ENCODE measurements at regions not wholly inside any gene's neighbourhood (a gene's known extent, or its start where the extent isn't known, plus 50 kb on each side); places are given as distances from the start of the nearest gene placed in this dataset.

GRCh38 chr6:93825950-93826349 is 406.6 kb upstream of the EPHA7 start:
- intact Hi-C loops (cut with micrococcal nuclease) (no loop called here), dilution Hi-C loops (cut with MboI; ENCODE audit: extremely low pct_ligation_motif_present, low sequenced_read_pairs) (no loop called here)
- FAIRE-seq (no peak), DNase-seq (ENCODE audit: low read depth, low spot score) (no peak)
- ChIA-PET POLR2A (no interaction called here), CTCF (no interaction called here)
- H3K4me1 ChIP-seq (ENCODE audit: control insufficient read depth, extremely low read depth, insufficient read depth, low read length) = no peaks in the 10 kb centered on the region
- no peak overlapping the region for H3K9ac ChIP-seq (replicated peaks; ENCODE audit: extremely low read depth, insufficient read depth, low read length)
- no peak overlapping the region for H2AFZ ChIP-seq (ENCODE audit: low read depth, low read length)
- no peaks in the 10 kb centered on the region for H3K36me3 ChIP-seq (ENCODE audit: control insufficient read depth in 2 of 2, extremely low read depth in 1 of 2, insufficient read depth in 2 of 2, low read length in 2 of 2)
- TF ChIP-seq GATA2 (IDR thresholded peaks at IDR 0.05; ENCODE audit: insufficient read depth, insufficient read length, low read depth, low read length) (no peak), MAX (IDR thresholded peaks at IDR 0.05; ENCODE audit: insufficient read depth, insufficient read length) (no peak), CTCF (IDR thresholded peaks at IDR 0.05; ENCODE audit: extremely low read depth in 1 of 2, insufficient read depth in 1 of 2, low read depth in 1 of 2, low read length in 2 of 2) (no peak), JUN (IDR thresholded peaks at IDR 0.05; ENCODE audit: borderline replicate concordance, insufficient read depth, insufficient read length, low read depth) (no peak), POLR2A (IDR thresholded peaks at IDR 0.05; ENCODE audit: low read depth, low read length) (no peak), FOS (IDR thresholded peaks at IDR 0.05; ENCODE audit: borderline replicate concordance, insufficient read depth, low read length) (no peak), MYC (IDR thresholded peaks at IDR 0.05; ENCODE audit: low read depth, low read length) (no peak)
- H4K20me1 ChIP-seq (replicated peaks; ENCODE audit: control insufficient read depth, extremely low read depth, insufficient read depth, low read length) = no peaks in the 10 kb centered on the region
- no peak overlapping the region for H3K4me3 ChIP-seq (replicated peaks in 1 of 3; ENCODE audit: insufficient read depth in 1 of 3, low read depth in 1 of 3, low read length in 3 of 3)
- no peak overlapping the region for H3K27ac ChIP-seq (ENCODE audit: insufficient read depth, low read depth, low read length)
- no peaks in the 10 kb centered on the region for H3K9me1 ChIP-seq (replicated peaks; ENCODE audit: control insufficient read depth, extremely low read depth, insufficient read depth, low read length)
- no peaks in the 10 kb centered on the region for H3K27me3 ChIP-seq (ENCODE audit: control insufficient read depth in 2 of 2, insufficient read depth in 2 of 2, low read length in 2 of 2)
- BruUV-seq (replicated peaks) = no TSS peak
- no peaks in the 10 kb centered on the region for H3K9me3 ChIP-seq (replicated peaks; ENCODE audit: control insufficient read depth, insufficient read depth, low read length)
- H3K79me2 ChIP-seq (ENCODE audit: control insufficient read depth, insufficient read depth, low read length) = no peaks in the 10 kb centered on the region
- no peak overlapping the region for H3K4me2 ChIP-seq (ENCODE audit: insufficient read depth, low read length)

- DNase-seq (ENCODE audit: low read depth, low spot score) (no peak), FAIRE-seq (no peak)
- no peaks in the 10 kb centered on the region for H4K20me1 ChIP-seq (replicated peaks; ENCODE audit: control insufficient read depth, extremely low read depth, insufficient read depth, low read length)
- H2AFZ ChIP-seq (ENCODE audit: low read depth, low read length) = no peak overlapping the region
- H3K27ac ChIP-seq (ENCODE audit: insufficient read depth, low read depth, low read length) = no peak overlapping the region
- intact Hi-C loops (cut with micrococcal nuclease) (no loop called here), dilution Hi-C loops (cut with MboI; ENCODE audit: extremely low pct_ligation_motif_present, low sequenced_read_pairs) (no loop called here)
- no peak overlapping the region for H3K4me3 ChIP-seq (replicated peaks in 1 of 3; ENCODE audit: insufficient read depth in 1 of 3, low read depth in 1 of 3, low read length in 3 of 3)
- no peak for TF ChIP-seq EZH2 (IDR thresholded peaks at IDR 0.05; ENCODE audit: borderline replicate concordance, low read depth, low read length, severe bottlenecking)
- H3K9me3 ChIP-seq (replicated peaks; ENCODE audit: control insufficient read depth, insufficient read depth, low read length) = no peaks in the 10 kb centered on the region
- no TSS peak for BruUV-seq (replicated peaks)
- H3K36me3 ChIP-seq (ENCODE audit: control insufficient read depth in 2 of 2, extremely low read depth in 1 of 2, insufficient read depth in 2 of 2, low read length in 2 of 2) = no peaks in the 10 kb centered on the region
- H3K4me2 ChIP-seq (ENCODE audit: insufficient read depth, low read length) = no peak overlapping the region
- ChIA-PET POLR2A (no interaction called here), CTCF (no interaction called here)
- H3K9me1 ChIP-seq (replicated peaks; ENCODE audit: control insufficient read depth, extremely low read depth, insufficient read depth, low read length) = no peaks in the 10 kb centered on the region
- H3K79me2 ChIP-seq (ENCODE audit: control insufficient read depth, insufficient read depth, low read length) = no peaks in the 10 kb centered on the region
- H3K9ac ChIP-seq (replicated peaks; ENCODE audit: extremely low read depth, insufficient read depth, low read length) = no peak overlapping the region
- no peaks in the 10 kb centered on the region for H3K27me3 ChIP-seq (ENCODE audit: control insufficient read depth in 2 of 2, insufficient read depth in 2 of 2, low read length in 2 of 2)
- no peaks in the 10 kb centered on the region for H3K4me1 ChIP-seq (ENCODE audit: control insufficient read depth, extremely low read depth, insufficient read depth, low read length)
Measured at GRCh38 chr6:93823489-93823888, 404.1 kb upstream of the EPHA7 start.
